ENCODE measurements at regions not wholly inside any gene's neighbourhood (a gene's known extent, or its start where the extent isn't known, plus 50 kb on each side); places are given as distances from the start of the nearest gene placed in this dataset.

- no peak for TF ChIP-seq FOXM1 (IDR thresholded peaks at IDR 0.05; ENCODE audit: borderline replicate concordance)
- TF ChIP-seq ZNF384 (IDR thresholded peaks at IDR 0.05): no peak
- TF ChIP-seq HDGF (IDR thresholded peaks at IDR 0.05; ENCODE audit: borderline replicate concordance): no peak
Observed at GRCh38 chr11:38530226-38530625, 1932.2 kb upstream of the RAG2 start.
